ENCODE measurements at regions not wholly inside any gene's neighbourhood (a gene's known extent, or its start where the extent isn't known, plus 50 kb on each side); places are given as distances from the start of the nearest gene placed in this dataset.

GRCh38 chr7:73963252-73963822, 64.6 kb upstream of the ELN start:
- H3K27me3 ChIP-seq = no peaks in the 10 kb centered on the region
- no peak overlapping the region for H3K27ac ChIP-seq
- intact Hi-C loops (cut with DNase I) = no loop called here
- H3K9me3 ChIP-seq = no peaks in the 10 kb centered on the region
- H3K4me1 ChIP-seq (ENCODE audit: insufficient read depth) = no peaks in the 10 kb centered on the region
- no peak overlapping the region for H3K4me3 ChIP-seq
- no peaks in the 10 kb centered on the region for H3K36me3 ChIP-seq
- no peak for DNase-seq
- 87 to 91% (median 89%) methylated on average over 2 of the region's 2 CpGs for whole genome bisulfite sequencing, 3 donors
- TF ChIP-seq EP300 (IDR thresholded peaks at IDR 0.05) (no peak), CTCF (IDR thresholded peaks at IDR 0.05) (no peak), POLR2A (IDR thresholded peaks at IDR 0.05) (no peak)

GRCh38 chr7:73964786-73965185, 63.2 kb upstream of the ELN start:
- WGBS, 3 donors = 97 to 98% (median 97%) methylated on average over 4 of the region's 4 CpGs
- no peaks in the 10 kb centered on the region for H3K36me3 ChIP-seq
- intact Hi-C loops (cut with DNase I) = no loop called here
- no peak for DNase-seq
- H3K27ac ChIP-seq = no peak overlapping the region
- no peak for TF ChIP-seq POLR2A (IDR thresholded peaks at IDR 0.05)
- no peak for TF ChIP-seq EP300 (IDR thresholded peaks at IDR 0.05)
- TF ChIP-seq CTCF (IDR thresholded peaks at IDR 0.05) = no peak
- no peaks in the 10 kb centered on the region for H3K4me1 ChIP-seq (ENCODE audit: insufficient read depth)
- no peaks in the 10 kb centered on the region for H3K27me3 ChIP-seq
- H3K4me3 ChIP-seq = no peak overlapping the region
- no peaks in the 10 kb centered on the region for H3K9me3 ChIP-seq

GRCh38 chr7:73966062-73966940, 61.7 kb upstream of the ELN start:
- Histone ChIP-seq H3K4me3 (no peak overlapping the region), H3K36me3 (no peaks in the 10 kb centered on the region), H3K4me1 (ENCODE audit: insufficient read depth) (no peaks in the 10 kb centered on the region), H3K27me3 (no peaks in the 10 kb centered on the region), H3K9me3 (no peaks in the 10 kb centered on the region), H3K27ac (no peak overlapping the region)
- WGBS, 3 donors = 92 to 93% (median 92%) methylated on average over 15 to 16 of the region's 16 CpGs
- intact Hi-C loops (cut with DNase I) = no loop called here
- no peak for DNase-seq
- no peak for TF ChIP-seq CTCF (IDR thresholded peaks at IDR 0.05)
- TF ChIP-seq EP300 (IDR thresholded peaks at IDR 0.05) = no peak
- TF ChIP-seq POLR2A (IDR thresholded peaks at IDR 0.05) = no peak

GRCh38 chr7:73966941-73967831, 60.8 kb upstream of the ELN start:
- DNase-seq = no peak
- 86 to 91% (median 87%) methylated on average over 11 of the region's 11 CpGs for WGBS, 3 donors
- intact Hi-C loops (cut with DNase I) = no loop called here
- Histone ChIP-seq H3K27me3 (no peaks in the 10 kb centered on the region), H3K4me3 (no peak overlapping the region), H3K9me3 (no peaks in the 10 kb centered on the region), H3K4me1 (ENCODE audit: insufficient read depth) (no peaks in the 10 kb centered on the region), H3K27ac (no peak overlapping the region), H3K36me3 (no peaks in the 10 kb centered on the region)
- TF ChIP-seq EP300 (IDR thresholded peaks at IDR 0.05) (no peak), POLR2A (IDR thresholded peaks at IDR 0.05) (no peak), CTCF (IDR thresholded peaks at IDR 0.05) (no peak)
